Aorta (tissue), 5 donors: ENCODE measurements at regions not wholly inside any gene's neighbourhood (a gene's known extent, or its start where the extent isn't known, plus 50 kb on each side); places are given as distances from the start of the nearest gene placed in this dataset.
A peak's percentile ranks its signal among the peaks of the same experiment; 100 is the strongest.

Source experiments
- ATAC-seq: fragments of 200-7000 bp; cut with Tn5 transposase; one replicate; pipeline ENCODE4 v1.9.1; 2022; ENCODE audit warnings: moderate library complexity; ENCODE audit not compliant: low FRiP score
- DNase-seq, 2 donors: peaks; one replicate each; pipeline ENCODE4 v3.0.0-alpha.2; 2020
- H3K27ac ChIP-seq, 2 donors: one replicate each; pipeline ENCODE4 v1.5.1; 2013; ENCODE audit warnings: low read length in 2 of 2, mild to moderate bottlenecking in 2 of 2, moderate library complexity in 2 of 2, control low read depth in 1 of 2, inconsistent platforms in 1 of 2, low read depth in 1 of 2
- H3K27me3 ChIP-seq, 2 donors: one replicate each; pipeline ENCODE4 v1.6.1; 2013; ENCODE audit warnings: control low read depth in 1 of 2, low read length in 1 of 2, mild to moderate bottlenecking in 1 of 2, moderate library complexity in 1 of 2; ENCODE audit not compliant: insufficient read depth in 2 of 2, control insufficient read depth in 1 of 2
- H3K36me3 ChIP-seq, 2 donors: one replicate each; pipeline ENCODE4 v1.6.1; 2013; ENCODE audit warnings: control low read depth in 1 of 2, low read length in 1 of 2, mild to moderate bottlenecking in 1 of 2; ENCODE audit not compliant: insufficient read depth in 2 of 2, control insufficient read depth in 1 of 2
- H3K4me1 ChIP-seq, 2 donors: one replicate each; pipeline ENCODE4 v1.6.1; 2013; ENCODE audit warnings: low read length in 2 of 2, control low read depth in 1 of 2, mild to moderate bottlenecking in 1 of 2, moderate library complexity in 1 of 2; ENCODE audit not compliant: insufficient read depth in 2 of 2, control insufficient read depth in 1 of 2
- H3K4me3 ChIP-seq, 2 donors: one replicate each; pipeline ENCODE4 v1.5.1; 2013; ENCODE audit warnings: low read length in 2 of 2, control low read depth in 1 of 2, mild to moderate bottlenecking in 1 of 2
- H3K9me3 ChIP-seq: one replicate; pipeline ENCODE4 v1.6.1; 2013; ENCODE audit warnings: mild to moderate bottlenecking, low read length; ENCODE audit not compliant: control insufficient read depth
- WGBS, 2 donors: extraction: QIAGEN DNeasy Blood & Tissue Kit; methylation state at CpG; one replicate each; pipeline ENCODE4 v1.1.7; 2013; 5-methylcytosine and 5-hydroxymethylcytosine counted together
- intact Hi-C, 2 donors: fragments of 100-400 bp; cut with DNase I; formaldehyde crosslinking; loops; one replicate each; pipeline versions ENCODE4 v1.14.2 to v1.15.0; 2022
- donor health status: healthy with polysubstance abuse.
- donor health status: Bipolar disorder and iron deficiency.
- donor health status: DM: no; HTN: no; CAD: no.
- donor health status: DM: no; HTN: no; CAD: no.
- donor health status: DM: yes; HTN: yes; CAD: no.

DNA sequence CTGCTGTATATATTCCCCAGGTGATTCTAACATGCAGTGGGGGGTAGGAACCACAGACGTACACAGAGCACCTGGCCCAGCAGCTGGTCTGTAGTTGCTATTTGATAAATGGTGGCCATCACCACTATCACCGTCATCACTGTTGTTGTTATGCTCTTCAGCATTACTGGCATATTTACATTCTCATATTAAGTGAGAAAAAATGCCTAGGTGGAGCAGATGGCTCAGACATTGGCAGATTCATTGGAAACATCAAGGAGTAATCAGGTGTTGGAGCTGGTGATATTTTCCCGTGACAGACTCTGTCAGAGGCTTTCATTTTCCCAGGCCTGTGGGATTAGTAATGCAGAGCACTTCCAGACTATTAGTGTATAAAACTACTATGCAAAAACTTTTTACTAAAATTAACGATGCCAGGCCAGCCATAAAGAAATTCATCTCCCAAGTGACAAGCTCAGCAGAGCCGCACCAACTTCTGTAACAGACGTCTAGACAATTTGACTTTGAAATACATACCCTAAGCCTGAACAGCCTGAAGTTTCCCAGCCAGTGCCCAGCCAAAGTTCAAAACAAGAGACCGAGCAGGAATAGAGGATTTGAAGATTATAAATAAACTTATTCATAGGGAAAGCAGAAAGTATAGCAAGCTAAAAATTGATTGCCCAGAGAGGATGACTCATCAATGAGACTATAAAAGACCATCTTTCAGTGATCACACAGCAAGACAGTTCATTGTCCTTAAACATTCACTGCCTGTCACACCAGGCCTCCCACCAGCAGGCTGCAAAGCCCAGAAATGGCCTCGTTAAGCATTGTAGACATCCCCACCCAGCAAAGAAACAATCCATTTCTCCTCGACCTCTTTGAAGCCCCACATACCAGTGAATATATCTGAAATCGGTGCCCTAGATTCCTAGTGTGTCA, 247.4 kb upstream of the CHAC2 start:
- Histone ChIP-seq H3K27ac (peak overlapping the region; percentile 10 to 82), H3K27me3 (no peaks in the 10 kb centered on the region), H3K4me1 (no peaks in the 10 kb centered on the region), H3K36me3 (no peaks in the 10 kb centered on the region), H3K9me3 (no peaks in the 10 kb centered on the region), H3K4me3 (no peak overlapping the region)
- intact Hi-C loops = loop anchor here in 1 of 2 donors (5.0 kb wide), 1 partner anchor 98 kb away; no protein-coding TSS in a partner anchor
- 12 to 18% methylated on average over 10 of the region's 10 CpGs for WGBS, 2 donors
- ATAC-seq (no peak), DNase-seq (no peak)

DNA sequence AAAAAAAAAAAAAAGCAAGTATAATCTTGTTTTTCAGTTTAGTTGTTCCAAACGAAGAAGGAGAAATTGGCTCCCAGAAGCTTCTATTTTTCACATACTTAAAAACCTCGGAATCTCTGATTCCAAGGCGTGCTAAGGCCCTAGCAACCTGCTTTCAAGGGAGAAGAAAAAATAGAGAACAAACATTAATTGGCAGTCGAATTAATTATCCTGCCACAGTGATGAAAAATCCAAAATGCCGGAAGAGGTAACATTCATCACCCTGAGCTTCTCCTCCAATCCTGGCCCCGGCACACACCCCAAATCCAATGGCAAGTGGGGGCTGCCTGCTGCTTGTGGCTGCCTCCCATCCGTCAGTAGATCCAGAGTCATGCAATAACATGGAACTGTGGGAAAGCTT, 250.2 kb upstream of the CHAC2 start:
- Histone ChIP-seq H3K9me3 (no peaks in the 10 kb centered on the region), H3K27me3 (no peaks in the 10 kb centered on the region), H3K36me3 (no peaks in the 10 kb centered on the region), H3K4me1 (no peaks in the 10 kb centered on the region), H3K4me3 (no peak overlapping the region), H3K27ac (no peak overlapping the region)
- no peak for DNase-seq
- intact Hi-C loops = loop anchor here in 1 of 2 donors (5.0 kb wide), 1 partner anchor 95 kb away; no protein-coding TSS in a partner anchor
- 27 to 36% methylated on average over 7 of the region's 7 CpGs for WGBS, 2 donors
- no peak for ATAC-seq

DNA sequence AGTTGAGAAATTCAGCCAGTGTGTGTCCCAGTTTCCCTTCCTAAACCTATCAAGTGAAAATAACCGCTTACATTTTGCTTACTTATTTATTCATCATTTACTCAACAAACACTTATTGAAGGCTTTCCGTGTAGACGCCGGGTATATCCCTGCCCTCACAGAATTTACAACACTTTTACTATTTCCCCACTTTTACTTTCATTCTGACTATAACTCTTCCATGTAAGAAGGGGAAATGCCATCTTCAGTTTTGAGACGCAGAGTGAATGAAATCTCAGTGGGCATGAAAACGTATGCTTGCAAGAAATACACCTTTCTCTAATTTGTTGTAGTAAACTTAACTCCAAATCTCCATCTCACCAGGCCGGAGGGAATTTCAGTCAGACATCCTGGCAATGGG, 251.0 kb upstream of the CHAC2 start:
- 95 to 98% methylated on average over 7 of the region's 7 CpGs for WGBS, 2 donors
- H3K9me3 ChIP-seq = no peaks in the 10 kb centered on the region
- no peak for DNase-seq
- intact Hi-C loops = loop anchor here in 1 of 2 donors (5.0 kb wide), 1 partner anchor 94 kb away; no protein-coding TSS in a partner anchor
- no peaks in the 10 kb centered on the region for H3K4me1 ChIP-seq
- H3K27ac ChIP-seq = no peak overlapping the region
- H3K27me3 ChIP-seq = no peaks in the 10 kb centered on the region
- no peak for ATAC-seq
- H3K36me3 ChIP-seq = no peaks in the 10 kb centered on the region
- H3K4me3 ChIP-seq = no peak overlapping the region

- H3K27ac ChIP-seq = no peak overlapping the region
- no peaks in the 10 kb centered on the region for H3K4me1 ChIP-seq
- WGBS, 2 donors = 78 to 83% methylated on average over 6 of the region's 6 CpGs
- no peak for ATAC-seq
- intact Hi-C loops = loop anchor here in 1 of 2 donors (5.0 kb wide), 1 partner anchor 93 kb away; no protein-coding TSS in a partner anchor
- no peak for DNase-seq
- no peaks in the 10 kb centered on the region for H3K9me3 ChIP-seq
- no peaks in the 10 kb centered on the region for H3K36me3 ChIP-seq
- H3K4me3 ChIP-seq = no peak overlapping the region
- no peaks in the 10 kb centered on the region for H3K27me3 ChIP-seq
Observed at GRCh38 chr2:53515435-53516332, 251.9 kb upstream of the CHAC2 start.

GRCh38 chr2:53513167-53513666, 254.4 kb upstream of the CHAC2 start:
- H3K4me3 ChIP-seq = no peak overlapping the region
- H3K36me3 ChIP-seq = no peaks in the 10 kb centered on the region
- no peak for ATAC-seq
- no peaks in the 10 kb centered on the region for H3K9me3 ChIP-seq
- 75 to 79% methylated on average over 4 of the region's 4 CpGs for WGBS, 2 donors
- intact Hi-C loops = no loop called here
- H3K27me3 ChIP-seq = no peaks in the 10 kb centered on the region
- no peaks in the 10 kb centered on the region for H3K4me1 ChIP-seq
- H3K27ac ChIP-seq = no peak overlapping the region
- no peak for DNase-seq

DNA sequence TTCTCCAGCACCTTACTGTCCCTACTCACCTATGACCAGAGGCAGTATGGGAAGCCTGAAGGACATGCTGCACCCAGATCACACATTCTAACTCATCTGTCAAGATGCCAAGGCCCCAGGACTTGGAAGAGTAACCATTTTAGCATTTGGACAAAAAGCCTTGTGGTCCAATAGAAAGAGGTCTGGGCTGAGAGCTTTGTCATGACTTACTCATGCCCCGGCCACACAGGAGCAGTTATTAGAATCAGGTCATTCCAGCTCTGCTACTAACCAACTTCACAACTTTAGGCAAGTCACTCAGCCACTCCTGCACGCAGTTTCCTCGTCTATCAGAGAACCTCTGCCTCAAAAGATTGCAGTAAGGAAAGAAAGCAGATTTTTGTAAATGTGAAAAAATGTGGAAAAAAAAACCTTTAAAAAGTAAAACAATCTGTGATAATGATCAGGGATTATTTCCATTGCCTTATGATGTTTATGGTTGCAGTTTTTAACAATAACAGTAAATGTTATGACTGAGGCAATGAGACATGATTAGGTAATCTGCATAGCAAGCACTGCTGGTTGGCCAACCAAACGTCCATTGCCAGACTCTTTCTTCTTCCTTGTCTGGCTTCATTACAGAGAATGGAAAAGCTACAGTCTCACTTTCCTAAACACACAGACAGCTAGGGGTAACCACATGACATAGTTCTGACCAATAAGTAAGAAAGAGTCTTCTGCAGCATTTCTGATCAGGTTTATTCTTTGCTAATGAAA, 255.4 kb upstream of the CHAC2 start:
- Histone ChIP-seq H3K4me3 (no peak overlapping the region), H3K4me1 (no peaks in the 10 kb centered on the region), H3K9me3 (no peaks in the 10 kb centered on the region), H3K36me3 (no peaks in the 10 kb centered on the region), H3K27me3 (no peaks in the 10 kb centered on the region), H3K27ac (no peak overlapping the region)
- intact Hi-C loops = no loop called here
- 10 to 13% methylated on average over 4 of the region's 4 CpGs for WGBS, 2 donors
- no peak for DNase-seq
- no peak for ATAC-seq

GRCh38 chr2:53511549-53511948, 256.1 kb upstream of the CHAC2 start:
- DNase-seq (no peak), ATAC-seq (no peak)
- Histone ChIP-seq H3K27me3 (no peaks in the 10 kb centered on the region), H3K27ac (no peak overlapping the region), H3K36me3 (no peaks in the 10 kb centered on the region), H3K4me3 (no peak overlapping the region), H3K4me1 (no peaks in the 10 kb centered on the region), H3K9me3 (no peaks in the 10 kb centered on the region)
- WGBS, 2 donors = 97 to 99% methylated on average over 4 of the region's 4 CpGs
- intact Hi-C loops = no loop called here

DNA sequence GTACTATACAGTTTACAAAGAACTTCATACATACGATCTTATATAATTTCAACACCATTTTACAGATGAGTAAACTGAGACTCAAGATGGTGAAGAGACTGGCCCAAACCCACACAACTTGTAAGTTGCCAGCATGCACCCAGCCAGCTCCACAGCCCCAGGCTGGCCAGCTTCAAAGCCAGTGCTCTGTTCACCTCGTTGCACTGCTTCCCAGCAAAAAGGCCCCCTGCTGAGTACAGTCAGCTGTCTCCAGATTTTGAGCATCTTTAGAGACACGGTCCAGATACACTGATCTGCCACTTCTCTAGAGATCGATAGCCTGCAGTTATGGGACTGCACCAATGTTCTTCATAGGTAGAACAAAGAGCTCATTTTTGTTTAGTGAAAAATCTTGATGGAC, 257.2 kb upstream of the CHAC2 start:
- H3K27ac ChIP-seq = no peak overlapping the region
- no peaks in the 10 kb centered on the region for H3K27me3 ChIP-seq
- WGBS, 2 donors = 73 to 76% methylated on average over 4 of the region's 4 CpGs
- no peaks in the 10 kb centered on the region for H3K4me1 ChIP-seq
- DNase-seq = no peak
- ATAC-seq = no peak
- intact Hi-C loops = no loop called here
- no peaks in the 10 kb centered on the region for H3K9me3 ChIP-seq
- no peaks in the 10 kb centered on the region for H3K36me3 ChIP-seq
- no peak overlapping the region for H3K4me3 ChIP-seq
